BE2C (cell line): ENCODE measurements at regions not wholly inside any gene's neighbourhood (a gene's known extent, or its start where the extent isn't known, plus 50 kb on each side); places are given as distances from the start of the nearest gene placed in this dataset.
A peak's percentile ranks its signal among the peaks of the same experiment; 100 is the strongest.

ENCODE experiments used
- DNase-seq: peaks from one replicate; pipeline ENCODE4 v3.0.0-alpha.2; 2020
- H3K27me3 ChIP-seq: fragments of 250-450 bp; sonication (Bioruptor Pico); 2 replicates; pipeline ENCODE4 v1.5.1; 2020; ENCODE audit warnings: mild to moderate bottlenecking
- H3K36me3 ChIP-seq: fragments of 250-450 bp; sonication (Bioruptor Pico); 2 replicates; pipeline ENCODE4 v1.5.1; 2020; ENCODE audit warnings: mild to moderate bottlenecking
- H3K4me1 ChIP-seq: fragments of 250-450 bp; sonication (Bioruptor Pico); 2 replicates; pipeline ENCODE4 v1.5.1; 2020
- H3K4me3 ChIP-seq: 2 replicates; pipeline ENCODE4 v1.5.1; 2011; ENCODE audit warnings: low read depth, low read length
- H3K9me3 ChIP-seq: fragments of 250-450 bp; sonication (Bioruptor Pico); 2 replicates; pipeline ENCODE4 v1.5.1; 2020
- TF ChIP-seq, protein P1 (sequence below): IDR thresholded peaks from 2 replicates; pipeline ENCODE4 v1.5.1; 2012; ENCODE audit warnings: mild to moderate bottlenecking, low read depth, low read length

DNA sequence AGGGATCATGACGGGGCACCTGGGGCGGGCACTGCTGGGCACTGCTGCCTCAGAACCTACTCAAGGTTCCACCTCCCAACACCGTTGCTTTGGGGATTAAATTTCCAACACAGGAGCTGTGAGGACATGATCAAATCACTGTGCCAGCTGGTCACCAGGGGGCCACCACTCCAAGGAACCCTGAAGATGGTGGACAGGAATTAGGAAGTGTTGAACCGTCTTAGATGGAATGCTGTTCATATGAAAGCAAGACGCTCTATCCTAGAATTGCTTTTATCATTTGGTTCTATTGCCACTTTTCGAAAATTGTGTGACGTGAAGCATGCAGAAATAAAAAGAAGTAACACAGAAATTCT lies 140.3 kb downstream of the DLL1 start:
- Histone ChIP-seq H3K4me1 (peaks cover 13% of the 10 kb centered on the region), H3K27me3 (no peaks in the 10 kb centered on the region), H3K4me3 (no peak overlapping the region), H3K9me3 (no peaks in the 10 kb centered on the region), H3K36me3 (no peaks in the 10 kb centered on the region)
- TF ChIP-seq, protein P1, sequence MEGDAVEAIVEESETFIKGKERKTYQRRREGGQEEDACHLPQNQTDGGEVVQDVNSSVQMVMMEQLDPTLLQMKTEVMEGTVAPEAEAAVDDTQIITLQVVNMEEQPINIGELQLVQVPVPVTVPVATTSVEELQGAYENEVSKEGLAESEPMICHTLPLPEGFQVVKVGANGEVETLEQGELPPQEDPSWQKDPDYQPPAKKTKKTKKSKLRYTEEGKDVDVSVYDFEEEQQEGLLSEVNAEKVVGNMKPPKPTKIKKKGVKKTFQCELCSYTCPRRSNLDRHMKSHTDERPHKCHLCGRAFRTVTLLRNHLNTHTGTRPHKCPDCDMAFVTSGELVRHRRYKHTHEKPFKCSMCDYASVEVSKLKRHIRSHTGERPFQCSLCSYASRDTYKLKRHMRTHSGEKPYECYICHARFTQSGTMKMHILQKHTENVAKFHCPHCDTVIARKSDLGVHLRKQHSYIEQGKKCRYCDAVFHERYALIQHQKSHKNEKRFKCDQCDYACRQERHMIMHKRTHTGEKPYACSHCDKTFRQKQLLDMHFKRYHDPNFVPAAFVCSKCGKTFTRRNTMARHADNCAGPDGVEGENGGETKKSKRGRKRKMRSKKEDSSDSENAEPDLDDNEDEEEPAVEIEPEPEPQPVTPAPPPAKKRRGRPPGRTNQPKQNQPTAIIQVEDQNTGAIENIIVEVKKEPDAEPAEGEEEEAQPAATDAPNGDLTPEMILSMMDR = peak; percentile 3; the same call in 1 of the 2 replicates
- peak; percentile 3 for DNase-seq

DNA sequence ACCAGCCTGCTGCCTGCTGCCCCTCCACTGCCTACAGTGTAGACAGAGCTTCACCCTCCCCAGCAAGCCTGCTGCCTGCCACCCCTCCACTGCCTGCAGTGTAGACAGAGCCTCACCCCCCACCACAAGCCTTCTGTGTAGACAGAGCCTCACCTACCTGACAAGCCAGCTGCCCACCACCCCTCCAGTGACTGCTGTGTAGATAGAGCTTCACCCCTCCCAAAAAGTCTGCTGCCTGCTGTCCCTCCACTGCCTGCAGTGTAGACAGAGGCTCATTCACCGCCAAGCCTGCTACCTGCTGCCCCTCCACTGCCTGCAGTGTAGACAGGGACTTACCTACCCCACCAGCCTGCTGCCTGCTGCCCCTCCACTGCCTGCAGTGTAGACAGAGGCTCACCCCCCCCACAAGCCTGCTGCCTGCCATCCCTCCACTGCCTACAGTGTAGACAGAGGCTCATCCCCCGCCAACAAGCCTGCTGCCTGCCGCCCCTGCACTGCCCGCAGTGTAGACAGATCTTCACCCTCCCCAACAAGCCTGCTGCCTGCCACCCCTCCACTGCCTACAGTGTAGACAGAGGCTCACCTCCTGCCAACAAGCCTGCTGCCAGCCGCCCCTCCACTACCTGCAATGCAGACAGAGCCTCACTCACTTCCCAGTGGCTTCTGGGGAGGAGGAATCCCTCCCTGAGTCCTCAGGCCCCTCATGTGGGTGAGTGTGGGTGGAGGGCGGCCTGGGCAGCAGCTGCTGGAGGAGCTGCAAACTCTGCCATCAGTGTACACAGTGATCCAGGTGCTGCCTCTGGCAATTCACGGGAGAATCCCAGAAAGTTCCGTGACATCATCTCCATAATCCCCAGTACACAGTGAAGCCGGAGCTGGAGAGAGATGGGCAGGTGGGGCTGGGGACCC lies 140.9 kb downstream of the DLL1 start:
- TF ChIP-seq, protein P1 = no peak
- Histone ChIP-seq H3K9me3 (no peaks in the 10 kb centered on the region), H3K27me3 (no peaks in the 10 kb centered on the region), H3K4me1 (peaks cover 13% of the 10 kb centered on the region), H3K4me3 (no peak overlapping the region), H3K36me3 (no peaks in the 10 kb centered on the region)
- peak; percentile 3 for DNase-seq

- H3K4me3 ChIP-seq = no peak overlapping the region
- peaks cover 13% of the 10 kb centered on the region for H3K4me1 ChIP-seq
- peak; percentile 2 for DNase-seq
- TF ChIP-seq, protein P1 = no peak
- H3K27me3 ChIP-seq = no peaks in the 10 kb centered on the region
- no peaks in the 10 kb centered on the region for H3K36me3 ChIP-seq
- no peaks in the 10 kb centered on the region for H3K9me3 ChIP-seq
Observed at GRCh38 chr6:170148709-170149470, 142.0 kb downstream of the DLL1 start.

- no peaks in the 10 kb centered on the region for H3K36me3 ChIP-seq
- H3K4me3 ChIP-seq = no peak overlapping the region
- TF ChIP-seq, protein P1 = no peak
- H3K27me3 ChIP-seq = no peaks in the 10 kb centered on the region
- DNase-seq = peak; percentile 19
- peaks cover 9% of the 10 kb centered on the region for H3K4me1 ChIP-seq
- H3K9me3 ChIP-seq = no peaks in the 10 kb centered on the region
Observed at GRCh38 chr6:170147832-170148708, 142.8 kb downstream of the DLL1 start.

DNA sequence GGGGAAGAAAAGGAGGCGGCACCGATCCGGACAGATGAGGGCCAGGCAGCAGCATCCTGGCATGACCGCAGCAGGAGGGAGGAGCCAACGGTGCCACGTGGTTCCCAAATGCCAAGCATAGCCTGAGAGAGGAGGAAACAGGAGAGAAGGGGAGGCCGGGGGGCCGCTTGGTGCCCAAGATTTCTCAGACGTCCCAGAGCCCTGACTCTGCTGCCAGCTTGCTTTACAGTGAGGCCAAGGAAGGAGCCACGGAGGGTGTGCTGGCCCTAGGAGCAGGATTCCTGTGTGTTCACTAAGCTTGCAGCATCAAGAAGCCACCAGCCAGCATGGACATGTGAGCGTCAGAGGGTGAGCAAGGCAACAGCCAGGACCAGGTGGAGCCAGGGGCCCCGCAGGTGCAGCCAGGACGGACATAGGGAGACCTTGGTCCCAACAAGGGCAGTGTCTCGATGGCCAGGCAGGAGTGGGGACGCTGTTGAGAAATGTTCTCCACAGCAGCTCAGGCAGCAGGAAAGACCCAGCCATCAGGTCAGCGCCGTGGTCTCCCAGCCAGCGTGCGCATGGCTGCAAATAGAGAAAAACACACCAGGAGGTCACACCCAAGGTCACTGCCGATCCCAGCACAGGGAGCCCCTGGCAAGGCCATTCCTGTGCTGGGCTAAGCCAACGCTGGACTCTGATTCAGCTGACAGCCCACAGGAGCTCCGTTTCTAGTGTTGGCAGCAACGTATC lies 143.7 kb downstream of the DLL1 start:
- peak; percentile 7 for DNase-seq
- Histone ChIP-seq H3K4me1 (peaks cover under 1% of the 10 kb centered on the region; the same call in 1 of the 2 replicates), H3K9me3 (no peaks in the 10 kb centered on the region), H3K4me3 (no peak overlapping the region), H3K36me3 (no peaks in the 10 kb centered on the region), H3K27me3 (no peaks in the 10 kb centered on the region)
- TF ChIP-seq, protein P1 = no peak
